BJ (cell line): ENCODE measurements at regions not wholly inside any gene's neighbourhood (a gene's known extent, or its start where the extent isn't known, plus 50 kb on each side); places are given as distances from the start of the nearest gene placed in this dataset.

Source experiments
- CTCF ChIA-PET: fragments of 350-600 bp; formaldehyde crosslinking; extraction: SDS; loops from one replicate; lab custom pipeline; 2021; ENCODE audit warnings: antibody characterized with exemption, inconsistent platforms; lab: Yijun Ruan, JAX
- POLR2A ChIA-PET: fragments of 300-600 bp; sonication (Branson Sonifier 250); formaldehyde crosslinking; extraction: SDS; loops from one replicate; lab custom pipeline; 2021; ENCODE audit warnings: antibody characterized with exemption; lab: Charles Lee
- DNase-seq: peaks from one replicate; pipeline ENCODE4 v3.0.0-alpha.2; 2011; ENCODE audit warnings: low read depth
- H3K27me3 ChIP-seq: 2 replicates; pipeline ENCODE4 v1.6.0; 2011; ENCODE audit warnings: low read length; ENCODE audit not compliant: control insufficient read depth, insufficient read depth
- H3K36me3 ChIP-seq: 2 replicates; pipeline ENCODE4 v1.5.1; 2011; ENCODE audit warnings: low read length; ENCODE audit not compliant: control insufficient read depth, insufficient read depth
- H3K4me3 ChIP-seq: 2 replicates; pipeline ENCODE4 v1.5.1; 2011; ENCODE audit warnings: low read depth, mild to moderate bottlenecking, control low read depth, low read length
- TF ChIP-seq, protein P1 (sequence below): IDR thresholded peaks from 2 replicates; pipeline ENCODE4 v1.5.1; 2011; ENCODE audit warnings: low read depth, mild to moderate bottlenecking, control low read depth, inconsistent platforms, low read length, moderate library complexity; ENCODE audit not compliant: insufficient read depth

DNA sequence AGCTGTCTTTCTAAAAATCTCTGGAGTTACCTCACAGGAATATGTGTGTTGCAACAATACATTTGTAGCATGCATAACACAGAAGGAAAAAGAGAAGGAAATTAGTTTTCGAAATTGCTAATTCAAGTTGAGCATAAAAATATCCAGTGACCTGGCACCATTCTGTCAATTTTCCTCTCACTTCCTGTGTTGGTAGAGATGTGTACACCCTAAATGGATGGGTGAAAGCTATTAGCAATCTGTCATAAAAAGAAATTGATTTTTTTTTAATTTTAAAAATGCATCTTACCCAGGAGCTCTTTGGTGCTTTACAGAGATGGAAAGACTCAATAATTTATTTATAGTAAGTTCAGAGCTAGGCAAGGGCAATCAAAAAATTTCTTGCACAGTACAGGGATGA is 333.3 kb upstream of the TMEM229A start:
- ChIA-PET CTCF (interaction anchor here (1.0 kb wide), 1 partner anchor 9 kb away, joined by 3 read pairs; no protein-coding TSS in a partner anchor), POLR2A (no interaction called here)
- no peaks in the 10 kb centered on the region for H3K36me3 ChIP-seq
- DNase-seq: no peak
- TF ChIP-seq, protein P1, sequence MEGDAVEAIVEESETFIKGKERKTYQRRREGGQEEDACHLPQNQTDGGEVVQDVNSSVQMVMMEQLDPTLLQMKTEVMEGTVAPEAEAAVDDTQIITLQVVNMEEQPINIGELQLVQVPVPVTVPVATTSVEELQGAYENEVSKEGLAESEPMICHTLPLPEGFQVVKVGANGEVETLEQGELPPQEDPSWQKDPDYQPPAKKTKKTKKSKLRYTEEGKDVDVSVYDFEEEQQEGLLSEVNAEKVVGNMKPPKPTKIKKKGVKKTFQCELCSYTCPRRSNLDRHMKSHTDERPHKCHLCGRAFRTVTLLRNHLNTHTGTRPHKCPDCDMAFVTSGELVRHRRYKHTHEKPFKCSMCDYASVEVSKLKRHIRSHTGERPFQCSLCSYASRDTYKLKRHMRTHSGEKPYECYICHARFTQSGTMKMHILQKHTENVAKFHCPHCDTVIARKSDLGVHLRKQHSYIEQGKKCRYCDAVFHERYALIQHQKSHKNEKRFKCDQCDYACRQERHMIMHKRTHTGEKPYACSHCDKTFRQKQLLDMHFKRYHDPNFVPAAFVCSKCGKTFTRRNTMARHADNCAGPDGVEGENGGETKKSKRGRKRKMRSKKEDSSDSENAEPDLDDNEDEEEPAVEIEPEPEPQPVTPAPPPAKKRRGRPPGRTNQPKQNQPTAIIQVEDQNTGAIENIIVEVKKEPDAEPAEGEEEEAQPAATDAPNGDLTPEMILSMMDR: no peak
- H3K27me3 ChIP-seq: no peaks in the 10 kb centered on the region
- no peak overlapping the region for H3K4me3 ChIP-seq

DNA sequence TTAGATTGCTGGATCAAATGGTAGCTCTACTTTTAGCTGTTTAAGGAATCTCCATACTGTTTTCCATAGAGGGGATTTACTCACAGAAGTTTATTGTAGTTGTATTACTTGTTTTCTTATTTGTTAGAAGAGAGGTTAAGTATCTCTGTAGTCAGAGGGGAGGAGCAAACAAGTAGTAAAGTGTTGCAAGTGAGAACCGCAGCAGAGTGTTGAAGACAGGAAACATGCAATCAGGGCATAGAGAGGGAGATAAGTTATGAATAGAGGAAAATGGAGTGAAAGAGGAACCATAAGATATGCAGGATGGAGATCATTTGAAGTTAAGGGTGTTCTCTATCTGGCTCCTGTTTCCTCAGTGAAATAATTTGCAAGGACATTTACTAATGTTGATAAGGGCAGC is 331.4 kb upstream of the TMEM229A start:
- TF ChIP-seq, protein P1: no peak
- ChIA-PET POLR2A (no interaction called here), CTCF (no interaction called here)
- DNase-seq: no peak
- Histone ChIP-seq H3K4me3 (no peak overlapping the region), H3K36me3 (no peaks in the 10 kb centered on the region), H3K27me3 (no peaks in the 10 kb centered on the region)

DNA sequence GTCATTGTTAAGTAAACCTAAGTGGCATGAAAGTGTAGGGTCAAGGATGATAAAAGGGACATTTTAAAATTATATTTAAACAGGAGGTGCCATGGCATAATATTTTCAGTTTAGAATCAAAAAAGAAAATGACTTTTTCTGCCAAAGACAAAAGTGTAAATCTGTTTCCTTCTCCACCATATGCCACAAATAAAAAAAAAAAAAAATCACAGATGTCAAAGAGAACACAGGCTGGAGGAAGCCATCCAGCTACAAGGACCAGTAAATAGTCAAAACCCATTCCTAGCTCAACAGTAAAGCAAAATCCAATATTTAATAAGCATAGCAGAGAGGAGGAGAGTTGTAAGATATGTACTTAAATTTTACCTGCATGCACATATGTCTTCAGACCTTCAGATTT is 321.3 kb upstream of the TMEM229A start:
- H3K4me3 ChIP-seq: no peak overlapping the region
- H3K36me3 ChIP-seq: no peaks in the 10 kb centered on the region
- CTCF ChIA-PET: interaction anchor here (0.7 kb wide), 1 partner anchor 103 kb away, joined by 3 read pairs; no protein-coding TSS in a partner anchor
- POLR2A ChIA-PET: no interaction called here
- no peaks in the 10 kb centered on the region for H3K27me3 ChIP-seq
- no peak for DNase-seq
- TF ChIP-seq, protein P1: no peak

DNA sequence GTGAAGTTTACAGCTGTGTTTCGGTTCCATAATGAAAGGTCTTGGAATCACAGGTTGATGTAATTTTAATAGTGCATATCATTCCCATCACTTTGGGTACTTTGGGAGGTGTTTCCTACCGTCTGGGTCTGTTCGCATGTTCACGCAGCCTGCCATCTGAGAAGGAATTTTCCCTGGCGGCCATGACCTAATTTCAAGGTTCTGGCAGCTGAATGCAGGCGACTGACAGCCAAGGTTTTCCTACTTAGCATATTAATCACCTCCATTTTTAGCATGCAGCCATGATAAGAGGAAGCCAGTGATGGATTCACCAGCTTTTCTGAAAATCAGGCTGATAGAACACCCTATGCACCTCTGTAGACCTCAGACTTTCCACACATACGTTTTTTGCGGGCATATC is 319.1 kb upstream of the TMEM229A start:
- CTCF ChIA-PET: no interaction called here

DNA sequence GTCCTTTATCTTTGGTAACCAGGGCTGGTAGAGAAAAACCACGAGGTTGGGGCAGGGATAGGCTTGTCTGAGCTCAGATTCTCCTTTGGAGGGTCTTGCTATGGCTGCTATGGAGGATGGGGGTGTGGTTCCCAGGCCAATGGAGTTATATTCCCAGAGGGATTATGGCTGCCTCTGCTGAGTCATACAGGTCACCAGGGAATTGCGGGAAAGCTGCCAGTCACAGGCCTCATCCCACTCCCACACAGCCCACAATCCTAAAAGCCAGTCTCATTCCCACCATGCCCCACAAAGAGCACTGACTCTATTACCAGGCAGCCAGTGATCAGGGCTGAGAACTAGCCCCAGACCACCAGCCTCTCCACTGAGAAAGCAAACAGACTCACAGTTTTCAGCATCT is 316.6 kb upstream of the TMEM229A start:
- DNase-seq: no peak
- TF ChIP-seq, protein P1: no peak
- no peak overlapping the region for H3K4me3 ChIP-seq
- no peaks in the 10 kb centered on the region for H3K27me3 ChIP-seq
- ChIA-PET CTCF (no interaction called here), POLR2A (no interaction called here)
- no peaks in the 10 kb centered on the region for H3K36me3 ChIP-seq

More for the DNA sequence above, 319.1 kb upstream of the TMEM229A start:
- Histone ChIP-seq H3K36me3 (no peaks in the 10 kb centered on the region), H3K4me3 (no peak overlapping the region), H3K27me3 (no peaks in the 10 kb centered on the region)
- TF ChIP-seq, protein P1: no peak
- POLR2A ChIA-PET: no interaction called here
- DNase-seq: no peak
